SKM-1 (cell line): ENCODE measurements at regions not wholly inside any gene's neighbourhood (a gene's known extent, or its start where the extent isn't known, plus 50 kb on each side); places are given as distances from the start of the nearest gene placed in this dataset.
A peak's percentile ranks its signal among the peaks of the same experiment; 100 is the strongest.

Experiments
- DNase-seq: peaks from one replicate; lab custom pipeline; 2025; ENCODE audit not compliant: unreplicated experiment; lab: John Stamatoyannopoulos, UW

GRCh38 chr7:54810401-54810800 lies 51.4 kb upstream of the SEC61G start:
- DNase-seq: no peak

- no peak for DNase-seq
Measured at GRCh38 chr7:54811041-54811845, 52.2 kb upstream of the SEC61G start.

- DNase-seq: no peak
Measured at GRCh38 chr7:54811846-54812254, 52.8 kb upstream of the SEC61G start.

- no peak for DNase-seq
Measured at GRCh38 chr7:54812756-54813322, 53.8 kb upstream of the SEC61G start.

GRCh38 chr7:54813398-54813797 lies 54.4 kb upstream of the SEC61G start:
- no peak for DNase-seq

- DNase-seq: no peak
Measured at GRCh38 chr7:54814401-54814800, 55.4 kb upstream of the SEC61G start.

GRCh38 chr7:54817152-54817551 lies 58.1 kb upstream of the SEC61G start:
- DNase-seq: no peak

GRCh38 chr7:54823776-54824175 lies 64.8 kb upstream of the SEC61G start:
- DNase-seq: peak; percentile 74

- DNase-seq: no peak
Measured at GRCh38 chr7:54824655-54825054, 65.6 kb upstream of the SEC61G start.

- no peak for DNase-seq
Measured at GRCh38 chr7:54825368-54825767, 66.4 kb upstream of the SEC61G start.

GRCh38 chr7:54827734-54828133 lies 68.7 kb upstream of the SEC61G start:
- DNase-seq: peak; percentile 5

- DNase-seq: no peak
Measured at GRCh38 chr7:54831046-54831643, 72.1 kb upstream of the SEC61G start.

- peak; percentile 22 for DNase-seq
Measured at GRCh38 chr7:54831644-54832095, 72.7 kb upstream of the SEC61G start.

GRCh38 chr7:54833001-54833467 lies 74.0 kb upstream of the SEC61G start:
- DNase-seq: no peak

- DNase-seq: no peak
Measured at GRCh38 chr7:54837168-54837567, 78.2 kb upstream of the SEC61G start.

- DNase-seq: no peak
Measured at GRCh38 chr7:54837761-54838160, 78.8 kb upstream of the SEC61G start.

GRCh38 chr7:54838175-54838910 lies 79.3 kb upstream of the SEC61G start:
- DNase-seq: no peak

GRCh38 chr7:54839575-54840213 lies 80.7 kb upstream of the SEC61G start:
- DNase-seq: no peak

GRCh38 chr7:54841772-54842697 lies 83.0 kb upstream of the SEC61G start:
- peak; percentile 31 for DNase-seq

- no peak for DNase-seq
Measured at GRCh38 chr7:54843841-54844355, 84.9 kb upstream of the SEC61G start.
